Erythroblast (primary cell): ENCODE measurements at regions not wholly inside any gene's neighbourhood (a gene's known extent, or its start where the extent isn't known, plus 50 kb on each side); places are given as distances from the start of the nearest gene placed in this dataset.

Experiments used
- GATA1 ChIP-seq: IDR thresholded peaks from 2 replicates; pipeline ENCODE4 v1.6.1; 2011; ENCODE audit warnings: low read depth, mild to moderate bottlenecking, control low read depth, low read length, moderate library complexity
- POLR2A ChIP-seq: IDR thresholded peaks from 2 replicates; pipeline ENCODE4 v1.6.1; 2011; ENCODE audit warnings: mild to moderate bottlenecking, low read length

DNA sequence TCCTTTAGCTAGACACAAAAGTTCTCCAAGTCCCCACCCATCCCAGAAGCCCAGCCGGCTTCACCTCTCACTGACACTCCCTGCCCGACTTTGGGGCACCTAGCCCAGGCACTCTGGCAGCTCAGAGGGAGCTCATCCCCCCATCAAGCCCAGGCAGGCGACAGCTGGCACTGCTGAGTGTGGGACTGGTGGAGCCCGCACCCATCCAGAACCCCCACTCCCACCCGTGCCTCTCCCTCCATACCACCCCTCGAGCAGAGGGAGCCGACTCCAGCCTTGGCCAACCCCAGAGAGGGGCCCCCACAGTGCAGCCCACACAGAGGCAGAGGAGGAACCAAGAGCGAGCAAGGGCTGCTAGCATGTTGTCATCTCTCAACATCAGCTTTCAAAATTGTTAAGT lies 658.6 kb downstream of the AMY1C start:
- no peak for TF ChIP-seq POLR2A
- no peak for TF ChIP-seq GATA1
